HFF-Myc (cell line): ENCODE measurements at regions not wholly inside any gene's neighbourhood (a gene's known extent, or its start where the extent isn't known, plus 50 kb on each side); places are given as distances from the start of the nearest gene placed in this dataset.

Experiments used
- DNase-seq: peaks from one replicate; pipeline ENCODE4 v3.0.0-alpha.2; 2011; ENCODE audit warnings: low read depth; ENCODE audit errors: extremely low read depth
- H3K4me3 ChIP-seq: replicated peaks from 2 replicates; pipeline ENCODE4 v1.5.1; 2011; ENCODE audit warnings: low read depth, mild to moderate bottlenecking, control low read depth, low read length
- CTCF ChIP-seq: IDR thresholded peaks from 2 replicates; pipeline ENCODE4 v1.5.1; 2012; ENCODE audit warnings: mild to moderate bottlenecking, low read depth, low read length, control low read depth; ENCODE audit errors: missing control alignments

GRCh38 chr7:8965177-8965576 is 531.8 kb downstream of the NXPH1 start:
- no peak for DNase-seq
- TF ChIP-seq CTCF: no peak
- no peak overlapping the region for H3K4me3 ChIP-seq

GRCh38 chr7:8973601-8974000 is 540.2 kb downstream of the NXPH1 start:
- H3K4me3 ChIP-seq: no peak overlapping the region
- no peak for DNase-seq
- TF ChIP-seq CTCF: no peak

- no peak for DNase-seq
- TF ChIP-seq CTCF: no peak
- no peak overlapping the region for H3K4me3 ChIP-seq
Observed at GRCh38 chr7:8975681-8976080, 542.3 kb downstream of the NXPH1 start.

GRCh38 chr7:8982338-8982992 is 549.1 kb downstream of the NXPH1 start:
- no peak for TF ChIP-seq CTCF
- H3K4me3 ChIP-seq: no peak overlapping the region
- no peak for DNase-seq

- H3K4me3 ChIP-seq: no peak overlapping the region
- no peak for TF ChIP-seq CTCF
- no peak for DNase-seq
Observed at GRCh38 chr7:8985255-8985654, 551.8 kb downstream of the NXPH1 start.

GRCh38 chr7:8988267-8988666 is 554.9 kb downstream of the NXPH1 start:
- no peak for DNase-seq
- TF ChIP-seq CTCF: no peak
- H3K4me3 ChIP-seq: no peak overlapping the region

- TF ChIP-seq CTCF: no peak
- DNase-seq: no peak
- H3K4me3 ChIP-seq: no peak overlapping the region
Observed at GRCh38 chr7:8991159-8991558, 557.8 kb downstream of the NXPH1 start.
